RPMI7951 (cell line): ENCODE measurements at regions not wholly inside any gene's neighbourhood (a gene's known extent, or its start where the extent isn't known, plus 50 kb on each side); places are given as distances from the start of the nearest gene placed in this dataset.
"Not testable (repeated sequence)": the region's sequence is repeated elsewhere in the genome, so short reads cannot be mapped to it uniquely, and the experiment has no call there.

ENCODE experiments used
- DNase-seq: peaks from one replicate; pipeline ENCODE4 v3.0.0-alpha.2; 2012; ENCODE audit warnings: low read depth

DNA sequence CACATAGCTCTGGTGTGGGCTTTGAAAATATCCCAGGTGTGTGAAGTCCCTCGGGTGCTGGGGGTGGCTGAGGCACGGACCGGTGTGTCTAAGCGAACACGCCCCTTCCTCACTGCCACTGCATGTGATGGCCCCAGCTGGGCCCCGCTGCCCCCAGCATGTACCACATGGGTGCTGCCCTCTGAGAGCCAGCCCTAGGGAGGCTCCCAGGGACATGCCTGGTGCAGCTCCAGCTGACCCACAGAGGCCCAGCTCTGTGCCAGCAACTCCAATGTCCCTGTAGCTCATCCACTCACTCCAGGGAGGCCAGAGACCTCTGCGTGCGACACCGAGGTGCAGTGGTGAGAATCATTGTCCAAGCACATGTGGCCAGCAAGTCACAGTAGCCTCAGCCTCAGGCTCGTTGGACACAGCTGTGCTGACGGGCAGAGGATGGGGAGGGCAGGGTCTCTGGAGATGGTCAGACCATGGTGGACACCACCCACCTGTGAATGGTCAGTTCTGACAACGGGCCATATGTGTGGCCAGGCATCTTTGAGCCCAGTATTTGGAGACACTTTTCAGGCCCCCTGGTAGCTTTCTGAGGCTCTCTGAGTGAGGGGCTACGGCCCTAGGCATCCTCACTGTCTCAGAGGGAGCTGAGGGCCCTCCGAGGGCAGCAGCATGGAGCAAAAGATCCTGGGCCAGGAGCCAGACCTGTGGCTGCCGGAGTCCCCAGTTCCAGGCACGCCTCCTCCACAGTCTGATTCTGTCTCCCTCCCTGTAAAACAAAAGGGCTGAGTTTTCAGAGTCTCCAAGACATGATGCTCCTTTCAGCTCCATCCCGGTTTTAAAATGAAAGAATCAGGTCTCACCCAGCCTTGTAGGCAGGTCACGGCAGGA is 220.7 kb downstream of the NDUFA10 start:
- DNase-seq, result no peak

DNA sequence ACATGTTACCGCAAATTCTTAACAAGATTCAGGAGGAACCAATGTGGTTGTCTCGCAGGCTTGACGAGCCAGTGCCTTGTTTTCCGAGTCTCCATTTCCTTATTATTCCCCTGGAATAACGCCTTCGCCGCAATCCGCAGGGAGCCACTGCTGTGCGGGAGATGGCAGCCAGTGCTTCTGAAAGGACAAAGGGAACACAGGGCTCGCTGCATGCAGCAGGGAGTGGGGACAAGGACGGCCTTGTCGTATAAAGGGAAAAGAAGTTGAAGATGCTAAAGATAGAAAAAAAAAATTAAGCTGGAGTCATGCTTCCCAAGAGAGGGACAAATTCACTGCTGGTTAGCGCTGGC is 221.4 kb downstream of the NDUFA10 start:
- no peak for DNase-seq

DNA sequence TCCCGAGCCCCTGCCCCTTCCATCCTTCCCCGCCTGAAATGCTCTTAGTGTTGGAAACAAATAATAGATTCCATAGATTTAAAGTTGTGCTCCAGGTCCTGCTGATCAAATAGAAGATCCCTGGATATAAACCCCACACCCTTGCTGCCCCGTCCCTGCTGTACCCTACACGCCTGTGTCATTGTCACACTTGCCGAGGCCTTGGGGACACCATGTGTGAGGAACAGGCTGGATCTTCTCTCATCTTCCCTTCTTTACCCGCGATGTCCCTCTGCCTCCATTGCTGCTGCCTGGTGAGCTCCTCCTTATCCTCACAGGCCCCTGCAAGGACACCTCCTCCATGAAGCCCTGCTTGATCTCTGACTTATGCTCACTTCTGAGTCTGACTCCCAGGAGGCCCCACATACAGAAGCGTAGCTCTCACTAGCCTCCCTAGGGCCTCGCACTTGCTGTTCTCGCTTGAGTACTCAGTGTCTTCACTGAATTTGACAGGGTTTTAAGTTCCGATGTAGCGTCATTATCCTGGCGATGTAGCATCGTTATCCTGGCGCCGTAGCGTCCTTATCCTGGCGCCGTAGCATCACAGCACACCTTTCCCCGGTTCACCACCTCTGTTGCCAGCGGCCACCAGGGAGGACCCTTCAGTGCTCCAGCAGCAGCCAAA is 221.9 kb downstream of the NDUFA10 start:
- no peak for DNase-seq

DNA sequence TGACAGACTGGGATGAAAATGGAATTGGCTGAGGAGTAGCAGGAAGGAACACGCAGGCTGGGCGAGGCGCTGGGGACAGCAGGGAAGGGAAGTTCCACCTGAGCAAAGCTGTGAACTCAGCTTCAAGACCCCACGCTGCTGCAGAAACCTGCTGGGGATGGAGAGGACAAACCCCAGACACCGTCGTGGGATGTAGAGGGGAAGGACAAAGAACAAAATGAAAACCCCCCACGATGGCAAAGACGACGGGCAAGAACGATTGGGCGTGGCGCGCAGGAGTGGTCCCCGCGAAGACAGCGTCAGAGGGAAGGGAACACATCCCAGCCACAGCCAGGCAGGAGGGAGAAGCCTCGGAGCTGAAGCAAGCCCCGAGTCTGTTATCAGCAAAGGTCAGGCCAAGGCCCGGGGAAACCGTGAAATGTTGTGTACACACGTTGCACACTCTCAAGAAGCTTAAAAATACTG is 222.9 kb downstream of the NDUFA10 start:
- DNase-seq, result no peak

DNA sequence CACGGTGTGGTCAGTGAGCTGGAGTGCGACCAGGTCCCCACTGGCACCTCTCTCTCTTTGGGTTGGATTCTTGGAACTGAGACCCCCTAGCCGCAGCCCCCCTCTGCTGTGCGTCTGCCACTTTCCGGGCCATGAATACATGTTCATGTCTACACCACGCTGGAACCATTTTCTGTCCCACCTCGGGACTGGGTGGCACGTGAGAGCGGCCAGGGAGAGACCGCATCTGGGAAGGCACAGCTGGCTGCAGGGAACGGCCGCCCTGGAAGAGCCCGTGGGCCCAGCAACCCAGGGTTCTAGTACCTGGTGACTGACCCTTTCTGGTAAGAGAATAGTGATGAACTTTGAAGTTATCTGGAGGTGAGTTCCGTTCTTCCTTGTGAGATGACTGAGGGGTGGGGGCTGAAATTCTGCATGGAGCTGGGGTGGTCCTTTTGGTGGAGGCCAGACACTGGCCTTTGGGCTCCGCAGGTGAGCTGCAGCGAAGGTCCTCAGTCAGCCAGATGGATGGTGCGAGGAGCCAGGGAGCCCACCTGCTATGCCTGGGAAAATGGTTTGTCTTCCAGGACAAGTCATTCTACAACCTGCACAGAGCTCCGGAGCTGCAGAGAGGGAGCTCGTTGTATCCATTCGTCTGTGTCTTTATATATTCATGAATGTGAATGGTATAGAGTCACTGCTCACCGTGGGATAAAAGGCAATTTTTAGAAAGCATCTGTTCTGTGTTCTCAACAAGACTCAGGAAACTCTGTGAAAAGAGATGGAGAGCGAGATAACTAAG is 223.5 kb downstream of the NDUFA10 start:
- no peak for DNase-seq

DNA sequence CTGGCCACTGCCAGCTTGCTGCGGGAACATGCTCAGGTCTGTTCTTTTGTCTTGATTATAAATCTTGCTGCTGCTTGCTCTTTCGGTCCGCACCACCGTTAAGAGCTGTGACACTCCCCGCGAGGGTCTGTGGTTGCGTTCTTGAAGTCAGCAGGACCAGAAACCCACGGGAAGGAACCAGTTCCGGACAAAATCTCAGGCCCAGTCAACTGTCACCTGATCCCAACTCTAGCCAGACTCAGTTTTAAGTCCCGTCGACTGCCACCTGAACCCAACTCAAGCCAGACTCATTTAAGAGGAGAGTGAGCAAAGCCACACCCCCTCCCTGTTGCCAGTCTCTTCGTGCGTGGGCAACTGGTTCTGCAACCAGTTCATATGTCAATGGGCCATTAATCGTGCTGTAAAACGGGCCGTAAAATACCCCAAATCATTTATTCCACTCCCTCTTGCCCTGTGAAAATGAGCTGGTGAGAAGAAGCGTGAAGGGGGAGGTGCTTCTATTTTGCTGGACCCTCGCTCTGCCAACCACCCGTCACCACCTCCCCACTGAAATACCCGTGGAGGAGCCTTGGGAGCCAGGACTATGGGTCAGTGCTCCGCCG is 224.3 kb downstream of the NDUFA10 start:
- DNase-seq, result no peak

DNA sequence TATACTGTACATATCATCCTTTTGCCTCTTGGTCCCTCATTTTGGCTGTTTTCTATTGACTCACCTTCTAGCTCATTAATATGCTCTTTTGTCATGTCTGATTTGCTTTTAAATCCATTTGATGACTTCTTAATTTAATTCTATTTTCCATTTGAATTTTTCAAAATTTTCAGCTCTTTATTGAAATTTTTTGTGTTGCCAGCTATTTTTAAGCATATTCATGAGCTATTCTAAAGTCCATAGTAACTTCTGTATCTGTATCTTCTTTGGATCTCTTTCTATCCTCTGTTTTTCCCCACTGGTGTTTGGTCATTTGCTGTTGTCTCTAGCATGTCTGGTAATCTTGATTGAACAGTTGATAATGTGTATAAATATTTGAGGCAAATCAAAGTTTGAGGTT is 227.8 kb downstream of the NDUFA10 start:
- DNase-seq, result no peak

DNA sequence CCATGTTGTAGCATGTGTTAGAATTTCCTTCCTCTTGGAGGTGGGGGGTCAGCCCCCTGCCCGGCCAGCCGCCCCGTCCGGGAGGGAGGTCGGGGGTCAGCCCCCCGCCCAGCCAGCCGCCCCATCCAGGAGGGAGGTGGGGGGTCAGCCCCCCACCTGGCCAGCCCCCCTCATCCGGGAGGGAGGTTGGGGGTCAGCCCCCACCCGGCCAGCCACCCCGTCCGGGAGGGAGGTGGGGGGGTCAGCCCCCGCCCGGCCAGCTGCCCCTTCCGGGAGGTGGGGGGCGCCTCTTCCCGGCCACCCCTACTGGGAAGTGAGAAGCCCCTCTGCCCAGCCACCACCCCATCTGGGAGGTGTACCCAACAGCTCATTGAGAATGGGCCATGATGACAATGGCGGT is 229.4 kb downstream of the NDUFA10 start:
- DNase-seq, result not testable (repeated sequence)

DNA sequence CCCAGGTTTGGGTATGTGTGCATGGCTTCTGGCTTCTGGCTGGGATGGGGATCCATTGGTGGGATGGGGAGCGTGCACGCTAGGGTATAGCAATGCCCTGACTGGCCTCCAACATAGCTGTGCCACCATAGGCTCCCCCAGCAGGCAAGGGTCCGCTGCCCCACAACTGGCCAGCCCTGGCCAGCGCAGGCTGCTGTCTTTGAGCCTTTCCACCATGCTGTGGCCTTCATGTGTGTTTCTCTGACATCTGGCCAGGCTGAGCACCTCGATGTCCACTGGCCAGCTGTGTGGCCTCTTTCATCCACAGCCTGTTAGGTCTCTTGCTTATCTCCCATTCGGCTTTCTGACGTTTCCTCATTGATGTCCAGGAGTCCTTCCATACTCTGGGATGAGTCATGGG is 231.3 kb downstream of the NDUFA10 start:
- DNase-seq, result no peak

DNA sequence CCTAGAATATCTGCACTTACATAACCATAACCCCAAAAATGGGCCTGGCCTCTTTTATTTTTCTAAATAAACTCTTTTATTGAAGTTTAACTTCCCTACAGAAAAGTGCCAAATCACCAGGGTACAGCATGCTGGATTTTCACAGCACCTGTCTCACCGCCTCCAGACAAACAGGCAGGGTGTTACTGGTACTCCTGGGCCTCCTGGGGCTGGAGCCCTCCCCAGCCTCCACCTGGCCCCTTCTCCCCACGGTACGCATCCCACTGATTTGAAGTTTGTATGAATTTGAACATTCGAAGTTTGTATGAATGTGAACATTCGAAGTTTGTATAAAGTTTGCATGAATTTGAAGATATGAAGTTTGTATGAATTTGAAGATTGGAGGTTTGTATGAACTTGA is 232.1 kb downstream of the NDUFA10 start:
- DNase-seq, result no peak

DNA sequence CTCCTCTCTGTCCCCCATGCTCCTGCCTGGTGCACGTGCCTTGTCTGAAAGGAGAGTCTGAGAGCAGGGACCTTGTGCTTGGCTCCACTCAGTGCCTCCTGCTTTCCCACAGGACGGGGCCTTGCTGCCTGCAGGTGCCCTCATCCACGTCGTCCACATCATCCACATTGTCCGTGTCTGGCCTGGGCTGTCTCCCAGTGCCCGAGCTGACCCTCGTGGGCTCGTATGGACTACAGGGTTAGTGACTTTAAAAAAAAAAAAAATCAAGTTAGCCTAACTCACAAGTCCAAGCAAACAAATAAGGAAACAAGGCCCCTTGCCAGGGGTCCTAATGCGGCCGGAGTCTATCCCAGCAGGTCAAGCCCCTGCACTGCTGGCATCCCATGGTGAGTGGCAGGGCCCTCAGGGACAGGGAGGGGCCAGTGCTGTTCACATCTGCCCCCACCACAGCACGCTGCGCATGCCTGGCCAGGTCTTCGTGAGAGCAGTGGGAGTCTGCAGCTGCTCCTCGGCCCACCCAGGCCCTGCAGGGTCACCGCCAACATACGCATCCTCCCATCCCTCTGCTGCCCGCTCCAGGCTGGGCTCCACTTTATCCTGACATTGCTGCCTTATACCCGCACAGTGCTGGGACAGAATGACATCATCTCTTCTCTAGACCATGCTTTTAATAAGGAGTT is 232.6 kb downstream of the NDUFA10 start:
- DNase-seq, result no peak

DNA sequence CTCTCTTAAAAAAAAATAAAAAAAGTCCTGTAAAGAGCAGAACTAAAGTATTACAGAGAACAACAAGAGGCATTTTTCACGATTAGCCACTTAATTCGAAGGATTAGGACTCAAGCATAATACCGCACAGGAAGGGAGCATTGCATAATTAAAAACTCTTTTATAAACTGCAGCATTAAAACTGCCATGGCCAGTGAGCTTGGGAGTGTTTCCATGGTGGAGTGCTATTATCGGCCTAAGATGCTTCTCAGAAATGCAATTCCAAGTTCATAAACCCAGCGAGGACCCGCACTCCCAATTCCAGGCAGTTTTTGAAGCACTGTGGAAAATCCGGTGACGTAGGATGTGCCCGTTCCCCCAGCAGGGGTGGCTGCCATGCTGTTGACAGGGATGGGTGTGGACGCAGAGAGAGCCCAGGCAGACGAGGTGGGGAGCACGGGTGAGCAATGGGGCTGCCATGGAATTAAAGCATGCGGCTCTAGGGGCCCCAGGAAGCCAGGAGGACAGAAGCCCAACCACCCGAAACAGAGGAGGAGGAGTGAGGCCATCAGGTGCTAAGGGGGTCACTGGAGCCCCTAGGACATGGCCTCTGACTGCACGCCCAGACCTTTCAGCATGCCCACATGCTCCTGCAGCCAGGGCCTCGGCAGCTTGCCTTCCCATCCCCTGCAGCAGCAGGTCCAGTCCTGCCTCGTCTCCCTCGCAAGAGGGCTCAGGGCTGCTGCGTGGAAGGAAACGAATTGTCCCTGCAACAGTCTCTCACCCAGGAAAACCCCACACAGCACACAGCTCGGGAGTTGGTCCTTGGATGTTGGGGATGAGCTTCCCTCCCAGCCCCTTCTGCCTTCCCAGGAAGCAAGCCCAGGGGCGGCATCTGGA is 233.4 kb downstream of the NDUFA10 start:
- no peak for DNase-seq

DNA sequence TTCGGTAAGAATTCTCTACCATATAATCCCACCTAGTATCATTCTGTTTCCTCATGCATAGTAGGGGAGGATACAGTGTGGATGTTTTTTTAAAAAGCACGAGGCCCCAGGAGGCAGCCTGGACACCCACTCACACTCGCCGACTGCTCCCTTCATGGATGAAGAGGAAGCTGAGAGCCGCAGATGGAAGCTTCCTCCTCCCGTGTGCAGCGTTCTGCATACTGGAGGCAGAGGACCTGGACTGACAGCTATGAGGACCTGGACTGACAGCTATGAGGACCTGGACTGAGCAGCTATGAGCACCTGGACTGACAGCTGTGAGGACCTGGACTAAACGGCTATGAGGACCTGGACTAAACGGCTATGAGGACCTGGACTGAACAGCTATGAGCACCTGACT is 234.4 kb downstream of the NDUFA10 start:
- DNase-seq, result no peak

DNA sequence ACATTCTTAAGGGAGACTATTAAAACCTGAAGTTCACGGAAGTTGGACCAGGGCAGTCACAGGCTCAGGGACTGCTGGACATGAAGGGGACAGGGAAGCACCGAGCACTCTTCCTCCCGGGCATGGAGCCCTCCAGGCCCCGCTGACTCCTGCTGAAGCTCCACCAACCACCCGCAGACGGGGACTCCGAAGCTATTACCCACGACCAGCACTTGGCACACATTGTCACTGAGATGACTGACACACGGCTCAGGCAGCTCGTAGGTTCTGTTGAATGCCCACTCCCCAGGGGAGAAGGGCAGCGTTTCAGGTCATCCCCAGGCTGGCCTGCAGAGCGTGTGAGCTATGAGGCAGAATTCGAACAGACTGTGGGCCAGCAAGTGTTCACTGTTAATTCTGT is 234.8 kb downstream of the NDUFA10 start:
- DNase-seq, result no peak

DNA sequence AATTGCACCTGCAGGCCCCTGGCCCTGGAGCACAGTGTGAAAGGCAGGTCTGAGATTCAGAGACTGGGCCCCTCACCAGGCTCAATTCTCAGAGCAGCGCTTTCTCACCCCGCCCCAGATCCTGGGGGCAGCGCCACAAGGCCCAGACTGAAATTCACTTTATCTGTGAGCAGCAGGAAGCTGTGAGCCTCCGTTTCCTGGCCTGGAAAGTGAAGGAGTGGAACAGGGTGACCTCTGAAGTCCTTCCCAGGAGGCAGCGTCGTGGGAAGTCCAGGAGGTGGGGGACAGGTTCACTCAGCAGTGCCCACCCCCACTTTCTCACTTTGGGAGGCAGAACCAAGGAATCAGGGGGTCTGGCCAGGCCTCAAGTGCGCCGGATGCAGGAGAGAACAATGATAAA is 235.4 kb downstream of the NDUFA10 start:
- DNase-seq, result no peak

DNA sequence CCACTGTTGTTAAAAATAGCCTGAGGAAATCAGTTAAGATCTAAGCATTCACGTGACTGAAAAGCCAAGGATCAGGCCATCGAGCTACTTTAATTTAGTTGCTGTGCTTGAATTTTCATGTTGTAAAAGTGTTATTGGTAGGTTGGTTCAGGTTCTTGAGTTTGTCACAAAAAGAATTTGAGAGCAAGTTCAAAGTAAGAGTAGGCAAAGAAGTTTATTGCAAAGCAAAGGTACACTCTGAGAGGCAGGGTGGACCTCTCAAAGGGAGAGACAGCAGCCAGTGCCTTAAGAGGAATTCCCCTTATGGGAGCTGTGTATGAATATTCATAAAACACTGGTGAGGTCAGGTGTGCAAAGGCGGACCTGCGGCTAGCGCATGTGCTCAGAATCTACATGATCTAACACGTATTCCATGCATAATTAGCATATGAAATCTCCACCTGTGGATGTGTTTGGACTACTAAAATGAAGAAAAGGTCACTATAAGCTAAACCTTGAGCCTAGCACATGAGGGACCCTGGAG is 236.5 kb downstream of the NDUFA10 start:
- DNase-seq, result no peak

DNA sequence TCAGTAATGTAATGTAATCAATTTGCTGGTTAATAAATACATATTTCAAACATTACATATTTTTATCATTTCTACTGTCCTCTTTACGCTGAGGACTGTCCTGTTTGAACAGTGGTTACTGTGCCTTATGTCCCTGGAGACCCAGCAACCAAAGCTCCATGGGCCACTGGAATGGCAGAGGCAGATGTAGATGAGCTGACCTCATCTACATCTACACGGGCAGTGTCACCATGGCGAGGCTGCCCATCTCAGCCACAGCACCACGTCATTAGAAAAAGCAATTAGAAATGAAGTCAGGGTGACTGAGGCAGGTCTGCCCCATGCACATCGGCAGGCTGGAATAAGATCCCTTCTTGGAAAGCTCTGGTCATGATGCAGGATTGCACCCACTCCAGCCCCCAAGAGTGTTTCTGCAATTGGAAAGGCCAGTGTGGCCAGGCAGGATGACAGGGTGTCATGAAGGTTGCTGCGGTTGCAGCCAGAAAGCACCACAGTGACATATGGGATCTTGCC is 237.5 kb downstream of the NDUFA10 start:
- no peak for DNase-seq

DNA sequence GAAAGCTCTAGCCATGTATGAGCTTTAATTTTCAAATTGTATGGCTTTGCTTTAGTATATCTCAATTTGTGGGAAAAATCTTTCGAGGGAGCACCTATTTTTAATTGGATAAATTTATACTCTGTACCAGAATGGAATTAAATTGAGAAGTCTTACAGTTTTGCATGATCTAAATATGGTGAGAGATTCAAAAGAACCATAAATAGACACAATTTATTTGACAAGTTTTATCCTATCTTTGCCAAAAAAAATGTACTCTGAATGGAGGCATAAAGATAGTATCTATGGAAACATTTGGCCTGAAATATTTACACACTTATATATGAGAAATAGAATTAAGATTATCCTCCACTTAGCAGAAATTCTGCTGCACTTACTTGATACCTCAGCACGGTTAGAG is 238.4 kb downstream of the NDUFA10 start:
- no peak for DNase-seq

DNA sequence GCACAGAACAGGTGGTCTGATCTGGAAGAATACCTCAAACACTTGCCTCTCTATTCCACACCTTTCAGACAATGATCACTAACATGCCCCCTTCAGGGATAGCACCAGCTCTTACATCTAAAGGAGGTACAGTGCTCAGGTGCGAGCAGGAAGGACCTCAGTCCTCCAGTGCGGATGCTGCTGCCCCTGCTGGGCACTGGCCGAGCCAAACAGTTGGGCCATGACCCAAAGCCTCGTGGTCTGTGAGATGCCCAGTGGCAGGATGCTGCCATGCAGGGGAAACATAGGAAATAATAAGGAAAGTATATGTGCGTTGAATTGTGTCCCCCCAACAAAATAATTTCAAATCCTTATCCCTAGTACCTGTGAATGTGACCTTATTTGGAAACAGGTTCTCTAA is 243.7 kb downstream of the NDUFA10 start:
- DNase-seq, result no peak
